Tibial nerve (tissue), 3 donors: ENCODE measurements at regions not wholly inside any gene's neighbourhood (a gene's known extent, or its start where the extent isn't known, plus 50 kb on each side); places are given as distances from the start of the nearest gene placed in this dataset.

Experiments used
- CTCF ChIP-seq, 5 experiments: fragments of 200-600 bp in 3 of 5; fragments of 450-650 bp in 2 of 5; sonication (generic) in 3 of 5; IDR thresholded peaks; one replicate each; pipeline ENCODE4 v1.5.1; 2016 to 2019; ENCODE audit warnings: antibody characterized with exemption in 5 of 5, mild to moderate bottlenecking in 3 of 5, moderate library complexity in 2 of 5
- POLR2A ChIP-seq, 2 donors: fragments of 450-650 bp; IDR thresholded peaks; one replicate each; pipeline ENCODE4 v1.6.1; 2017; ENCODE audit warnings: antibody characterized with exemption in 2 of 2, mild to moderate bottlenecking in 2 of 2, moderate library complexity in 2 of 2

DNA sequence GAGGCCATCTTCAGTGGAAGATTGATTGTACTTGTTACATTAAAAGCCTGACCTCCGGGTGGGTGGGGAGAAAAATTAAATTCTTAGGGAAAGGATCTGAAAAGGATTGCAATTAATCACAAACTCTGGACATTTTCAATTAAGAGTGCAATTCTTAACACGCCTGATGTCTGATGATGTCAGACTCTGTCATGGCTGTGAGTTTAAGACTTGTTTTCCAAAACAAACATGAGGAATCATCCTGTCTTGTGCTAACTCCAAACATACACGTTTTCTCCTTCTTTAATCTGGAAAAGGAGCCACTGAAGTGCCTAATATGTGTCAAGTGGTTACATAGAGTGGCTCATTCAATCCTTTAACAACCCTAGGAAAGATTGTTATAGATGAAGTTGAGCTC is 60.4 kb upstream of the SMIM23 start:
- TF ChIP-seq CTCF (IDR thresholded peaks at IDR 0.05) (no peak), POLR2A (IDR thresholded peaks at IDR 0.05) (no peak)
